ENCODE measurements at regions not wholly inside any gene's neighbourhood (a gene's known extent, or its start where the extent isn't known, plus 50 kb on each side); places are given as distances from the start of the nearest gene placed in this dataset.

DNA sequence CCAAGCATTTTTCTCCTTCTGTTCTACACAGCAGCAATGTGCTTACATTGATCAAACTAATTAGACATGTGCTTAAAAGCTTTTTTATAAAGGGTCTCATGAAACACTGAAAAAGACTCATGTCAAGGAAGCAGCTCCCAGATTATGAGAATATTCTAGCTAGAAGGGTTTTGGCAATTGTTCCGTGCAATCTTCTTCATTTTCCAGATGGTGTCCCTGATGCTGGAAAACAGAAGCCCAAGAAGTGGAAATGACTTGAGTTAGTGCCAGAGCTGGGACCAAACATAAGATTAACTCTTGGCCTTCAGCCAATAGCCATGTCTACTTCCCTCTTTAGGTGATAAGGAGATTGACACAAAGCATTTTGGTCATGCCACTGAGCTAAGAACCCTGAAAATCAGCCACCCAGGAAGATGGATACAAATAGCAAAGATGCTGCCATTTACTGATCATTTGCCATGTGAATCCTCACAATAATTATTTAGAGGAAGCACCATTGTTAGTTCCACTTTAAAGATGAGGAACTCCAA, 110.8 kb downstream of the MATN1 start:
- H3K27ac ChIP-seq, result no peak overlapping the region
- peaks cover 0 to 25% of the 10 kb centered on the region in 2 donors for H3K27me3 ChIP-seq
- no peaks in the 10 kb centered on the region for H3K36me3 ChIP-seq
- no peaks in the 10 kb centered on the region for H3K4me1 ChIP-seq
- no peak overlapping the region for H3K4me3 ChIP-seq
- no peaks in the 10 kb centered on the region for H3K9me3 ChIP-seq
- TF ChIP-seq, protein P1, sequence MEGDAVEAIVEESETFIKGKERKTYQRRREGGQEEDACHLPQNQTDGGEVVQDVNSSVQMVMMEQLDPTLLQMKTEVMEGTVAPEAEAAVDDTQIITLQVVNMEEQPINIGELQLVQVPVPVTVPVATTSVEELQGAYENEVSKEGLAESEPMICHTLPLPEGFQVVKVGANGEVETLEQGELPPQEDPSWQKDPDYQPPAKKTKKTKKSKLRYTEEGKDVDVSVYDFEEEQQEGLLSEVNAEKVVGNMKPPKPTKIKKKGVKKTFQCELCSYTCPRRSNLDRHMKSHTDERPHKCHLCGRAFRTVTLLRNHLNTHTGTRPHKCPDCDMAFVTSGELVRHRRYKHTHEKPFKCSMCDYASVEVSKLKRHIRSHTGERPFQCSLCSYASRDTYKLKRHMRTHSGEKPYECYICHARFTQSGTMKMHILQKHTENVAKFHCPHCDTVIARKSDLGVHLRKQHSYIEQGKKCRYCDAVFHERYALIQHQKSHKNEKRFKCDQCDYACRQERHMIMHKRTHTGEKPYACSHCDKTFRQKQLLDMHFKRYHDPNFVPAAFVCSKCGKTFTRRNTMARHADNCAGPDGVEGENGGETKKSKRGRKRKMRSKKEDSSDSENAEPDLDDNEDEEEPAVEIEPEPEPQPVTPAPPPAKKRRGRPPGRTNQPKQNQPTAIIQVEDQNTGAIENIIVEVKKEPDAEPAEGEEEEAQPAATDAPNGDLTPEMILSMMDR (IDR thresholded peaks at IDR 0.05), result no peak
- intact Hi-C loops (cut with DNase I; ENCODE audit: low total_unique reads), result no loop called here
- DNase-seq, result no peak

GRCh38 chr1:30611741-30612309, 111.6 kb downstream of the MATN1 start:
- intact Hi-C loops (cut with DNase I; ENCODE audit: low total_unique reads), result no loop called here
- no peaks in the 10 kb centered on the region for H3K36me3 ChIP-seq
- no peak overlapping the region for H3K4me3 ChIP-seq
- H3K27ac ChIP-seq, result no peak overlapping the region
- DNase-seq, result peak in 1 of 2 donors; percentile 15
- H3K9me3 ChIP-seq, result no peaks in the 10 kb centered on the region
- H3K27me3 ChIP-seq, result peaks cover 0 to 27% of the 10 kb centered on the region in 2 donors
- H3K4me1 ChIP-seq, result no peaks in the 10 kb centered on the region
- TF ChIP-seq, protein P1 (IDR thresholded peaks at IDR 0.05), result no peak

DNA sequence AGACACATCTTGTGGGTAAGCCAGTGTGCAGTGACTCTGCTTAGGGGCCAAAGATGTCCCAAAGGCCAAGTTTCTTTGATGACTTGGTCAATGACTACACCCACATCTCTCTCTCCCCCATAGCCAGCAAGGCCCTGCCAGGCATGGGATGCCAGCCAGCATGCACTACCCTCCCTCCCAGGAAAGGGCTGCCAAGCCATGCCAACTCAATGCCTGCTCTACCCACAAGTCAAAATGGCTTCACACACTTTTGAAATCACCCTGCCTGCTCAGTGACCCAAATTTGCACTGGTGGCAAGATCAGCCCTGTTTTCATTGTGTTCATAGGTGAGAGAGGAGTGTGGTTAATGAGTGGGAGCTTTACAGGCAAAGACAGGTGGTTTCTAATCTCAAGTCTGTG, 112.5 kb downstream of the MATN1 start:
- TF ChIP-seq, protein P1 (IDR thresholded peaks at IDR 0.05), result no peak
- intact Hi-C loops (cut with DNase I; ENCODE audit: low total_unique reads), result no loop called here
- no peaks in the 10 kb centered on the region for H3K36me3 ChIP-seq
- no peaks in the 10 kb centered on the region for H3K4me1 ChIP-seq
- H3K27me3 ChIP-seq, result peaks cover 0 to 24% of the 10 kb centered on the region in 2 donors
- peak in 1 of 2 donors; percentile 49 for DNase-seq
- no peaks in the 10 kb centered on the region for H3K9me3 ChIP-seq
- no peak overlapping the region for H3K27ac ChIP-seq
- H3K4me3 ChIP-seq, result no peak overlapping the region

DNA sequence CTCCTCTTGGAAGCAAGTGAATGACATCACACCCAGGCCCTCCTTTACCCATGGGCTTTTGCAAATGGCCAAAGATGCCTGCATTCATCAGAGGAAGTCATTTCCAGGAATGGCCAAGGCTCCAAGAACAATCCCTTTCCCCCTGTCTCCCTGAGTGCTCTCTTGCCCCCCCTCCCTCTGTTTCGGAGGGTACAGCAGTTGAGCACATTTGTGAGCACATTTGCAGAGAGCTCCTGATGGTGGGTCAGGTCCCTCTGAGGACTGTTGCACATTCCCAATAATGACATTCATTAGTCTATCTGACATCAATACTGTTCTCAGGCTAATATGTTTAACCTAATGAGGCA, 113.4 kb downstream of the MATN1 start:
- peak in 1 of 2 donors; percentile 31 for DNase-seq
- H3K9me3 ChIP-seq, result no peaks in the 10 kb centered on the region
- TF ChIP-seq, protein P1 (IDR thresholded peaks at IDR 0.05), result no peak
- intact Hi-C loops (cut with DNase I; ENCODE audit: low total_unique reads), result no loop called here
- no peaks in the 10 kb centered on the region for H3K4me1 ChIP-seq
- no peaks in the 10 kb centered on the region for H3K36me3 ChIP-seq
- H3K27ac ChIP-seq, result no peak overlapping the region
- peaks cover 0 to 24% of the 10 kb centered on the region in 2 donors for H3K27me3 ChIP-seq
- H3K4me3 ChIP-seq, result no peak overlapping the region

- intact Hi-C loops (cut with DNase I; ENCODE audit: low total_unique reads), result no loop called here
- no peaks in the 10 kb centered on the region for H3K4me1 ChIP-seq
- H3K4me3 ChIP-seq, result no peak overlapping the region
- no peaks in the 10 kb centered on the region for H3K9me3 ChIP-seq
- DNase-seq, result peak in 1 of 2 donors; percentile 38
- no peak overlapping the region for H3K27ac ChIP-seq
- no peaks in the 10 kb centered on the region for H3K36me3 ChIP-seq
- peaks cover 0 to 28% of the 10 kb centered on the region in 2 donors for H3K27me3 ChIP-seq
- TF ChIP-seq, protein P1 (IDR thresholded peaks at IDR 0.05), result no peak
These were observed 113.9 kb downstream of the MATN1 start for GRCh38 chr1:30609336-30609998.

Data from tibial artery (tissue), 4 donors.